ENCODE measurements at regions not wholly inside any gene's neighbourhood (a gene's known extent, or its start where the extent isn't known, plus 50 kb on each side); places are given as distances from the start of the nearest gene placed in this dataset.

DNA sequence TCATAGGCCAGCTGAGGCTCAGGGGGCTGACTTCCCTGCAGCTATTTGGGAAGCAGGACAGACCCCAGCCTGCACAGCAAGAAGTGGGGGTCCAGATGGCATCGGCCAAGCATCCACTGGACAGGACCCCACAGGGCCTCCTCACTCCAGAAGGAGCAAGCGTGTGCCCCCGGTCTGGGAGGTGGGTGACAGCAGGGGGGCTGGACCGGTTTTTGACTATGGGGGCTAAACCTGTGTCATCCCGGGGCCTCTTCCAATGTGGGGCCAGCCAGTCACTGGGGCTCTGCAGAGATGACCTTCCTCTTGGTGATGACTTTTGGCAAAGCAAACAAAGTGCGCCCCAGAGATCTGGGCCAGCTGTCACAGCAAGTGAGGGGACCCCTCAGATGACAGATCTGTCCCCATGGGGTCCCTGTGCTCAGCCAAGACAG lies 163.9 kb downstream of the OLFM1 start:
- no peak for FAIRE-seq
- DNase-seq (ENCODE audit: insufficient read length) = no peak
- TF ChIP-seq POLR2AphosphoS5 (IDR thresholded peaks at IDR 0.05; ENCODE audit: low read depth, low read length) (no peak), POLR2A (IDR thresholded peaks at IDR 0.05; ENCODE audit: low read depth, low read length) (no peak), TAF1 (IDR thresholded peaks at IDR 0.05; ENCODE audit: borderline replicate concordance, low read depth, low read length) (no peak)

DNA sequence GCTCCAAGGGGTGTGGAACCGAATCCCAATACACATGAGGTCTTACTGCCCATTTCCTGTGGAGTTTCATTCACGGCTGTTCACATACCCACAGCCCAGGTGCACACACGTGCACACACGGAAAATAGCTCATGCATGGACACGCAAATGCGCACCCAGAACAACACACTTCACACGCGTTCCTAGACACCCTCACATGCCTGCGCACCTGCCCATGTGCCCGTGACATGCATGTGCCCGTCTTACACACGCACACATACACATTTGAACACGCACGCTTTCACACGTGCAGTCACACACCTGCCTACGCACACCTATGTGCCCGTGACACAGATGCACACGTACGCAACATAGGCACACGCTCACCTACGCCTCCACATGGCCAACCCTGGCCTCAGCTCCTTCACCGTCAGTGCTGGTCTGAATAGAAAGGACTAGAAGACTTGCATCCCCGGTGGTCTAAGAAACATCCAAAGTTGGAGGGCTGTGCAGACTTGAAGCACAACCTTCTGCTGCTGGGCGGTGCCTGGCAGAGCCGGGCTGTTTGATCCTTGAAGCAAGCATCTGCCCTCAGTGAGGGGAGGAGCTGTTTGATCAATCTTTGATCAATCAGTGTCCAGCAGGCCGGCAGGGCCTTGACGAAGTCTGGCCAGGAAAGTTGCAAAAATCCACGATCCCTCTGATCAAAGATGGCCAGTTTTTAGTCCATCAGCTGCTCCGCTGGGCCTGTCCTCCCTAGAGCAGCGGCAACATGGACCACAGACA lies 164.7 kb downstream of the OLFM1 start:
- TF ChIP-seq POLR2A (IDR thresholded peaks at IDR 0.05; ENCODE audit: low read depth, low read length) (no peak), POLR2AphosphoS5 (IDR thresholded peaks at IDR 0.05; ENCODE audit: low read depth, low read length) (no peak), TAF1 (IDR thresholded peaks at IDR 0.05; ENCODE audit: borderline replicate concordance, low read depth, low read length) (no peak)
- DNase-seq (ENCODE audit: insufficient read length) (no peak), FAIRE-seq (no peak)

DNA sequence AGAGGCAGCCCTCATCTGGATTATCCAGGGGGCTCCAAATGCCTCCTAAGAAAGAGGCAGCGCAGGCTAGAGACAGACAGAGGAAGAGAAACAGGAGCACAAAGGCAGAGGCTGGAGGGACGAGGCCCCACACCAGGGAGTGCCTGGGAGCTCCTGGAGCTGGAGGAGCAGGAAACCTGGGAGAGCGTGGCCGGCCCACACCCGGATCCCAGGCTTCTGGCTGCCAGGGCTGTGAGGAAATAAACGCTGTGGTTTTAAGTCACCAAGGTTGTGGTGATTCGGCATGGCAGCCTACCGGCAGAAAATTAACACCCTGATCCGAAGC lies 165.5 kb downstream of the OLFM1 start:
- no peak for TF ChIP-seq POLR2A (IDR thresholded peaks at IDR 0.05; ENCODE audit: low read depth, low read length)
- TF ChIP-seq POLR2AphosphoS5 (IDR thresholded peaks at IDR 0.05; ENCODE audit: low read depth, low read length) = no peak
- no peak for TF ChIP-seq TAF1 (IDR thresholded peaks at IDR 0.05; ENCODE audit: borderline replicate concordance, low read depth, low read length)
- FAIRE-seq (no peak), DNase-seq (ENCODE audit: insufficient read length) (no peak)

GRCh38 chr9:135253305-135254004 lies 166.0 kb downstream of the OLFM1 start:
- no peak for DNase-seq (ENCODE audit: insufficient read length)
- FAIRE-seq = no peak
- no peak for TF ChIP-seq TAF1 (IDR thresholded peaks at IDR 0.05; ENCODE audit: borderline replicate concordance, low read depth, low read length)
- TF ChIP-seq POLR2A (IDR thresholded peaks at IDR 0.05; ENCODE audit: low read depth, low read length) = no peak
- no peak for TF ChIP-seq POLR2AphosphoS5 (IDR thresholded peaks at IDR 0.05; ENCODE audit: low read depth, low read length)

DNA sequence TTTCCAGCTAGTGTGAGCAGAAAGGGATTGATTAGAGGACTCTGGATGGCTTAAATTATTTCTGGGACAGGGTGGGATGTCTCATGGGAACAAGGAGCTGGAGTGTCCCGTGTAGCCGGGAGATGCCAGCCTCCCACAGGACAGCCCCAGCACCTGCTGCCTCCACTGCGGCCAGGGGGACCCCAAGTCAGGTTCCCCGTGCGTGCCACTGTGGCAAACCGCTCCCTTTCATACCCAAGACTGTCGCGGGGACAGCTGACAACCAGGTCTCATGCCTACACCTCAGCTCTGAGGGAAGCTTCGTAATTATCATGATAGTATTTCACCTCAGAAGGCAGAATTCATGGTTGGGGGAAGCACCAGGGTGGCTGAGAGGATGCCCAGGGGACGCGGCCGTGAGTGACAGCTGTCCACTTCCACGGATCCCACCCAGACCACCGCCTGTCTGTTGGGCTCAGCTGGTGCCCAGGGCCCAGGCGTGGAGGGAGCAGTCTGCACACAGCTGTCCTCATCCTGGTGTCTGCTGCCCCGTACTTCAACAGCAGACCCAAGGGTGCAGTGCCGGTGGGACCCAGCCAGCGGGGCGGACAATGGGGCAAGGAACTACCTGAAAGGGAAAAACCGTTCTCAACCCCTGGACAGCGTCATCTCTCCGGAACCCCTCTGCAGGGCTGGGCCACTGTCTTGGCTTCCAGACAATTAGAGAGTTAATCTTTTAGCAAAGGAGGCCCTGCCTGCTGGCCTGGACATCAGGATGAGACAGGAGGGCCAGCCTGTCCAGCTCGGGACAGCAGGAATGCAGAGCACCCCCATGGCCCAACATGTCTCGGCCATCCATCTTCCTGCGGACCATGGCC lies 166.9 kb downstream of the OLFM1 start:
- TF ChIP-seq POLR2A (IDR thresholded peaks at IDR 0.05; ENCODE audit: low read depth, low read length) (no peak), TAF1 (IDR thresholded peaks at IDR 0.05; ENCODE audit: borderline replicate concordance, low read depth, low read length) (no peak), POLR2AphosphoS5 (IDR thresholded peaks at IDR 0.05; ENCODE audit: low read depth, low read length) (no peak)
- no peak for DNase-seq (ENCODE audit: insufficient read length)
- no peak for FAIRE-seq

DNA sequence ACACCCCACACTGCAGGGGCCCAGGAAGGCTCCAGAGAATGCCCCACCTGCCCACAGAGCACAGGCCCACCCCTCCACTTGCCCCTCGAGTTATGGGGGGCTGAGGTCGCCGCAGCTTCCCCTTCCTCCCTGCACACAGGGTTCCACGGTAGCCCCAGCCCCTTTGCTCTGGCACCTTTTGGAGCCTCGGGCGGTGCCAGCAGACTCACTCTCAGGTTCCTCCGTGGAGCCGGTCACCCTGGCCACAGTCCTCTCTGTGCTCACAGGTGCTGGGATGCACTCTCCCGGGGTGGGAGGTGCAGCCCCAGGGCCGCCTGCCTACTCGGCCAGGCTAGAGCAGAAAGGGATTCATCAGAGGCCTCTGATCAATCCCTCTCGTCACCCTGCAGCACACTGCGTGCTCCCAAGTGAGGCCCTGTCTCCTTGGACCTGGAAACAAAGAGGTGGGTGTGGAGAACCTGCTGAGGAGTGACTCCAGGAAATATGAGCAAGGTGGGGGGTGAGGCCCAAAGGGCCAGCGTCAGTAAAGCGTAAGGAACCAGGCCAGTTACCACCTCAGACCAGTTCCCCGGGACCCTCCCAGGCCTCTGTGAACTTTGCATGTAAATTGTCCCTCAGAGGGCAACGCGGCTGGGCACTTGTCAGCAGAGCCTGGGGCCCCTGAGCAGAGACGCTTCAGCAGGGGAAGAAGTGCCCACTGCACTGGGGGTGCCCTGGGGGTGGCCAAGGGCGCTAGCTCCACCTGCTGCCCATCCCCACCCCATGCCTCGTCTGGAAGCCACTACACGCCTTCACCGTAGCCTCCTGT lies 167.8 kb downstream of the OLFM1 start:
- DNase-seq (ENCODE audit: insufficient read length) (no peak), FAIRE-seq (no peak)
- no peak for TF ChIP-seq POLR2A (IDR thresholded peaks at IDR 0.05; ENCODE audit: low read depth, low read length)
- TF ChIP-seq TAF1 (IDR thresholded peaks at IDR 0.05; ENCODE audit: borderline replicate concordance, low read depth, low read length) = no peak
- no peak for TF ChIP-seq POLR2AphosphoS5 (IDR thresholded peaks at IDR 0.05; ENCODE audit: low read depth, low read length)

DNA sequence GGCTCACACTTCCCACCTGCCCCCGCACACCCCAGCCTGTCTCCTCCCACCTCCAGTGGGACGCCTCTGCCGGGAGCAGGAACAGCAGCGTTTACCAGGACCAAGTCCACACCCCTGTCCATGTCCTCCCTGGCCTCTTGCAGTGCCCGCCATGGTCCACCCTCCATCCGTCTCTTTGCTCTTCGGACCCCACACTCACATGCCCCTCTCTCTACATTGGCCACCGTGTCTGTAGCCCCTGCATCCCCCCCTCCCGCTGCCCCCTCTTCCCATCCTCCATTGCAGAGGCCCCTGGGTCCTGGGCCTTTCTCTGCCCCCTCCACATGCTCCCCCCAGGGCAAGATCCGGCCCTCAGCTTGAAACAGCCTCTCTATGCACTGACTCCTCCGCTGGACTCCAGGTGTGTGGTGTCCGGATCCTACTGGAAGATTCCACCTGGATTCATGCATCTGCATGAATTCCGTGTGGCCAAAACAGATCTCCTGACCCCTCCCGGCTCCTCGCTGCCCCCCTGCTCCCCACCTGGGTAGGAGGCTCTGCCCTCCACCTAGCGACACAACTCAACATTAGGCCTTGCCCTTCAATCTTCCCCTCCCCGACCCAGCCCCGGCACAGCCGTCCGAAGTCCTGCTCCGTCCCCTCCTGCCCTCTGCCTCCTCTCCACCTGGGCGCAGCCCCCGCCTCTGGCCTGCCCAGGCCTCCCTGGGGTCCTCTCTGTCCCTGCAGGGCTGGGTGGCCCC lies 168.5 kb downstream of the OLFM1 start:
- FAIRE-seq (no peak), DNase-seq (ENCODE audit: insufficient read length) (no peak)
- no peak for TF ChIP-seq POLR2AphosphoS5 (IDR thresholded peaks at IDR 0.05; ENCODE audit: low read depth, low read length)
- no peak for TF ChIP-seq POLR2A (IDR thresholded peaks at IDR 0.05; ENCODE audit: low read depth, low read length)
- TF ChIP-seq TAF1 (IDR thresholded peaks at IDR 0.05; ENCODE audit: borderline replicate concordance, low read depth, low read length) = no peak

GRCh38 chr9:135256581-135257354 lies 169.3 kb downstream of the OLFM1 start:
- FAIRE-seq (no peak), DNase-seq (ENCODE audit: insufficient read length) (no peak)

GRCh38 chr9:135258461-135258860 lies 171.0 kb downstream of the OLFM1 start:
- FAIRE-seq (no peak), DNase-seq (ENCODE audit: insufficient read length) (no peak)
- TF ChIP-seq POLR2A (IDR thresholded peaks at IDR 0.05; ENCODE audit: low read depth, low read length) (no peak), POLR2AphosphoS5 (IDR thresholded peaks at IDR 0.05; ENCODE audit: low read depth, low read length) (no peak), TAF1 (IDR thresholded peaks at IDR 0.05; ENCODE audit: borderline replicate concordance, low read depth, low read length) (no peak)

More at GRCh38 chr9:135256581-135257354, 169.3 kb downstream of the OLFM1 start:
- TF ChIP-seq POLR2A (IDR thresholded peaks at IDR 0.05; ENCODE audit: low read depth, low read length) (no peak), POLR2AphosphoS5 (IDR thresholded peaks at IDR 0.05; ENCODE audit: low read depth, low read length) (no peak), TAF1 (IDR thresholded peaks at IDR 0.05; ENCODE audit: borderline replicate concordance, low read depth, low read length) (no peak)

Measured in GM12892 (cell line).